H9 (cell line): ENCODE measurements at regions not wholly inside any gene's neighbourhood (a gene's known extent, or its start where the extent isn't known, plus 50 kb on each side); places are given as distances from the start of the nearest gene placed in this dataset.

Source experiments
- DNase-seq: peaks from one replicate; pipeline ENCODE4 v3.0.0-alpha.2; 2017
- H2AFZ ChIP-seq: one replicate; pipeline ENCODE4 v1.6.1; 2013; ENCODE audit warnings: mild to moderate bottlenecking, low read length, control low read depth, moderate library complexity
- H2AK5ac ChIP-seq: 2 replicates; pipeline ENCODE4 v1.6.1; 2013; ENCODE audit warnings: low read length, control low read depth, mixed read lengths; ENCODE audit not compliant: insufficient read length
- H2BK120ac ChIP-seq: one replicate; pipeline ENCODE4 v1.6.1; 2013; ENCODE audit warnings: low read depth, mild to moderate bottlenecking, low read length, control low read depth, inconsistent platforms; ENCODE audit not compliant: poor library complexity, severe bottlenecking
- H2BK12ac ChIP-seq: 2 replicates; pipeline ENCODE4 v1.6.1; 2013; ENCODE audit warnings: low read length, control low read depth, mixed read lengths, low read depth; ENCODE audit not compliant: insufficient read length
- H2BK15ac ChIP-seq: 2 replicates; pipeline ENCODE4 v1.6.1; 2013; ENCODE audit warnings: low read depth, low read length, control low read depth
- H2BK20ac ChIP-seq: one replicate; pipeline ENCODE4 v1.6.1; 2013; ENCODE audit warnings: low read depth, mild to moderate bottlenecking, low read length, control low read depth, inconsistent platforms; ENCODE audit not compliant: poor library complexity, severe bottlenecking
- H2BK5ac ChIP-seq: 2 replicates; pipeline ENCODE4 v1.6.1; 2013; ENCODE audit warnings: low read length, control low read depth, mixed read lengths; ENCODE audit not compliant: insufficient read length
- H3K14ac ChIP-seq: 2 replicates; pipeline ENCODE4 v1.6.1; 2013; ENCODE audit warnings: low read length, control low read depth; ENCODE audit not compliant: insufficient read depth
- H3K18ac ChIP-seq: 2 replicates; pipeline ENCODE4 v1.6.1; 2013; ENCODE audit warnings: low read depth, mild to moderate bottlenecking, mixed read lengths, low read length, control low read depth; ENCODE audit not compliant: insufficient read length
- H3K23ac ChIP-seq: 2 replicates; pipeline ENCODE4 v1.6.1; 2013; ENCODE audit warnings: low read length, control low read depth, mixed read lengths, low read depth; ENCODE audit not compliant: insufficient read length
- H3K23me2 ChIP-seq: 2 replicates; pipeline ENCODE4 v1.6.1; 2013; ENCODE audit warnings: low read depth, mild to moderate bottlenecking, mixed read lengths, low read length, control low read depth; ENCODE audit not compliant: insufficient read length, poor library complexity, severe bottlenecking
- H3K27ac ChIP-seq: 2 replicates; pipeline ENCODE4 v1.5.1; 2013; ENCODE audit warnings: low read length, control low read depth, mixed read lengths, low read depth; ENCODE audit not compliant: insufficient read length
- H3K27me3 ChIP-seq: 2 replicates; pipeline ENCODE4 v1.6.1; 2013; ENCODE audit warnings: low read length, control low read depth, inconsistent platforms; ENCODE audit not compliant: insufficient read depth
- H3K4ac ChIP-seq: 2 replicates; pipeline ENCODE4 v1.6.1; 2013; ENCODE audit warnings: low read depth, mild to moderate bottlenecking, control low read depth, inconsistent platforms, low read length, moderate library complexity
- H3K4me1 ChIP-seq: 2 replicates; pipeline ENCODE4 v1.6.1; 2013; ENCODE audit warnings: low read length, control low read depth, inconsistent platforms; ENCODE audit not compliant: insufficient read depth
- H3K4me2 ChIP-seq: 2 replicates; pipeline ENCODE4 v1.6.1; 2013; ENCODE audit warnings: low read length, control low read depth, mixed read lengths; ENCODE audit not compliant: insufficient read length, insufficient read depth
- H3K56ac ChIP-seq: 2 replicates; pipeline ENCODE4 v1.6.1; 2013; ENCODE audit warnings: low read depth, mild to moderate bottlenecking, mixed read lengths, low read length, control low read depth; ENCODE audit not compliant: insufficient read length
- H3K79me1 ChIP-seq: 2 replicates; pipeline ENCODE4 v1.6.1; 2013; ENCODE audit warnings: low read depth, mild to moderate bottlenecking, moderate library complexity, low read length, control low read depth, inconsistent platforms; ENCODE audit not compliant: insufficient read depth, poor library complexity, severe bottlenecking
- H3K79me2 ChIP-seq: 2 replicates; pipeline ENCODE4 v1.6.1; 2013; ENCODE audit warnings: low read length, control low read depth, inconsistent platforms; ENCODE audit not compliant: insufficient read depth
- H3K9ac ChIP-seq: 2 replicates; pipeline ENCODE4 v1.6.1; 2013; ENCODE audit warnings: low read length, control low read depth, mixed read lengths; ENCODE audit not compliant: insufficient read length; ENCODE audit errors: extremely low read depth
- H3K9me3 ChIP-seq: one replicate; pipeline ENCODE4 v1.6.1; 2013; ENCODE audit warnings: low read depth, low read length, inconsistent platforms; ENCODE audit not compliant: control insufficient read depth
- H3T11ph ChIP-seq: one replicate; pipeline ENCODE4 v1.6.1; 2013; ENCODE audit warnings: mild to moderate bottlenecking, low read length, control low read depth, inconsistent platforms
- H4K20me1 ChIP-seq: one replicate; pipeline ENCODE4 v1.6.1; 2013; ENCODE audit not compliant: control insufficient read depth, insufficient read length, insufficient read depth
- H4K5ac ChIP-seq: 2 replicates; pipeline ENCODE4 v1.6.1; 2013; ENCODE audit warnings: low read depth, mild to moderate bottlenecking, mixed read lengths, low read length, control low read depth; ENCODE audit not compliant: insufficient read length
- H4K8ac ChIP-seq: replicated peaks from 2 replicates; pipeline ENCODE4 v1.6.1; 2013; ENCODE audit warnings: low read length, control low read depth, mixed read lengths, low read depth; ENCODE audit not compliant: insufficient read length
- H4K91ac ChIP-seq: 2 replicates; pipeline ENCODE4 v1.6.1; 2013; ENCODE audit warnings: low read depth, mild to moderate bottlenecking, moderate library complexity, mixed read lengths, low read length, control low read depth; ENCODE audit not compliant: insufficient read length
- H3K27ac Mint-ChIP-seq, 3 experiments: 2 replicates in 2 of 3; 3 replicates in 1 of 3; pipeline ENCODE4 v1.8.0; 2020 to 2021; ENCODE audit warnings: mixed read lengths in 3 of 3, mild to moderate bottlenecking in 1 of 3, moderate library complexity in 1 of 3
- H3K27me3 Mint-ChIP-seq: 2 replicates; pipeline ENCODE4 v1.8.0; 2021; ENCODE audit warnings: low read depth, mild to moderate bottlenecking, moderate library complexity, mixed read lengths
- H3K36me3 Mint-ChIP-seq, 3 experiments: 2 replicates in 2 of 3; 3 replicates in 1 of 3; pipeline ENCODE4 v1.8.0; 2020 to 2021; ENCODE audit warnings: low read depth in 3 of 3, mixed read lengths in 3 of 3; ENCODE audit not compliant: insufficient read depth in 1 of 3
- H3K4me1 Mint-ChIP-seq, 2 experiments: 2 replicates each; pipeline ENCODE4 v1.8.0; 2020; ENCODE audit warnings: mixed read lengths in 2 of 2
- H3K4me3 Mint-ChIP-seq, 2 experiments: 2 replicates in 1 of 2; 3 replicates in 1 of 2; pipeline ENCODE4 v1.8.0; 2020 to 2021; ENCODE audit warnings: mild to moderate bottlenecking in 2 of 2, mixed read lengths in 2 of 2, moderate library complexity in 1 of 2
- H3K9me3 Mint-ChIP-seq, 2 experiments: 2 replicates in 1 of 2; 3 replicates in 1 of 2; pipeline ENCODE4 v1.8.0; 2020; ENCODE audit warnings: mild to moderate bottlenecking in 2 of 2, mixed read lengths in 2 of 2, moderate library complexity in 1 of 2
- WGBS: extraction: QIAGEN DNeasy Blood & Tissue Kit; methylation state at CpG from one replicate; pipeline ENCODE4 v1.1.7; 2013; ENCODE audit warnings: missing lambda C conversion rate, low lambda C conversion rate, mixed read lengths; ENCODE audit not compliant: insufficient read length; ENCODE audit errors: extremely low coverage; 5-methylcytosine and 5-hydroxymethylcytosine counted together
- TF ChIP-seq, protein P1 (sequence below): fragments of 200-600 bp; sonication (generic); conservative IDR thresholded peaks from 3 replicates; pipeline ENCODE4 v1.8.0; 2021; ENCODE audit warnings: antibody characterized with exemption, mild to moderate bottlenecking

DNA sequence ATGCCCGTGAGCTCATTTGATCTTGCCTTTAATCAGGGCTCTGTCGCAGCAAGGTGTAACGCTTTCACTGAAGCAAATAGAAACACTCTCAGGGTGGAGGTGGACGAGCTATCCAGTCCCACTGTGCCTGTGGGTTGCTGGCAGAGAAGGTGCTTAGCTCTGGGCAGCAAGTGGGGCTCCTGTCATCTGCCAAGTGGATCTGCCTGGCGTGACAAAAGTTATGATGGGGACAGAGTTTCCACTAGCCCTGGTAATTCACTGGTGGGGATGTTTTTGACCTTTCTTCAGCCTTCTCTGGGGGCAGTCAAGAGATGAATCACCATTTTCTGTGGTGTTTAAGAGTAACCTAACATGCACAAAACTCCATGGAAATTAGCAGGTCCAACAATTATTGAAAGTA lies 71.3 kb upstream of the EDEM3 start:
- H3K4me3 Mint-ChIP-seq: no peak overlapping the region
- Histone ChIP-seq H3K56ac (no peak overlapping the region), H3K27me3 (no peaks in the 10 kb centered on the region)

More for the DNA sequence above, 71.3 kb upstream of the EDEM3 start:
- TF ChIP-seq, protein P1, sequence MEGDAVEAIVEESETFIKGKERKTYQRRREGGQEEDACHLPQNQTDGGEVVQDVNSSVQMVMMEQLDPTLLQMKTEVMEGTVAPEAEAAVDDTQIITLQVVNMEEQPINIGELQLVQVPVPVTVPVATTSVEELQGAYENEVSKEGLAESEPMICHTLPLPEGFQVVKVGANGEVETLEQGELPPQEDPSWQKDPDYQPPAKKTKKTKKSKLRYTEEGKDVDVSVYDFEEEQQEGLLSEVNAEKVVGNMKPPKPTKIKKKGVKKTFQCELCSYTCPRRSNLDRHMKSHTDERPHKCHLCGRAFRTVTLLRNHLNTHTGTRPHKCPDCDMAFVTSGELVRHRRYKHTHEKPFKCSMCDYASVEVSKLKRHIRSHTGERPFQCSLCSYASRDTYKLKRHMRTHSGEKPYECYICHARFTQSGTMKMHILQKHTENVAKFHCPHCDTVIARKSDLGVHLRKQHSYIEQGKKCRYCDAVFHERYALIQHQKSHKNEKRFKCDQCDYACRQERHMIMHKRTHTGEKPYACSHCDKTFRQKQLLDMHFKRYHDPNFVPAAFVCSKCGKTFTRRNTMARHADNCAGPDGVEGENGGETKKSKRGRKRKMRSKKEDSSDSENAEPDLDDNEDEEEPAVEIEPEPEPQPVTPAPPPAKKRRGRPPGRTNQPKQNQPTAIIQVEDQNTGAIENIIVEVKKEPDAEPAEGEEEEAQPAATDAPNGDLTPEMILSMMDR: no peak
- H2AFZ ChIP-seq: no peak overlapping the region
- no peak overlapping the region for H3K4me2 ChIP-seq
- H3K14ac ChIP-seq: no peak overlapping the region
- H3K27ac Mint-ChIP-seq: no peak overlapping the region
- no peak overlapping the region for H2BK15ac ChIP-seq
- peaks cover 8 to 11% of the 10 kb centered on the region in 2 experiments for H3K4me1 Mint-ChIP-seq
- H4K5ac ChIP-seq: no peak overlapping the region
- no peak overlapping the region for H4K8ac ChIP-seq
- no peaks in the 10 kb centered on the region for H3K9me3 ChIP-seq
- DNase-seq: no peak
- H2AK5ac ChIP-seq: no peak overlapping the region
- no peak overlapping the region for H2BK12ac ChIP-seq
- H2BK120ac ChIP-seq: no peak overlapping the region
- peaks cover 0 to 6% (median 0%) of the 10 kb centered on the region in 3 experiments; a peak in 3 of 7 replicates for H3K36me3 Mint-ChIP-seq
- no CpG with 5 or more reads among the region's 5 CpGs for WGBS
- no peak overlapping the region for H3K9ac ChIP-seq
- no peaks in the 10 kb centered on the region for H3K9me3 Mint-ChIP-seq
- H3K27ac ChIP-seq: no peak overlapping the region
- H3K4ac ChIP-seq: no peak overlapping the region
- no peaks in the 10 kb centered on the region for H3K27me3 Mint-ChIP-seq
- H2BK5ac ChIP-seq: no peak overlapping the region
- H3K79me2 ChIP-seq: no peaks in the 10 kb centered on the region
- no peaks in the 10 kb centered on the region for H3K23me2 ChIP-seq
- no peaks in the 10 kb centered on the region for H4K20me1 ChIP-seq
- H3T11ph ChIP-seq: no peak overlapping the region
- H3K4me1 ChIP-seq: no peaks in the 10 kb centered on the region
- no peak overlapping the region for H3K18ac ChIP-seq
- no peak overlapping the region for H4K91ac ChIP-seq
- H3K23ac ChIP-seq: no peak overlapping the region
- H2BK20ac ChIP-seq: no peak overlapping the region
- no peaks in the 10 kb centered on the region for H3K79me1 ChIP-seq
